ENCODE measurements at regions not wholly inside any gene's neighbourhood (a gene's known extent, or its start where the extent isn't known, plus 50 kb on each side); places are given as distances from the start of the nearest gene placed in this dataset.

DNA sequence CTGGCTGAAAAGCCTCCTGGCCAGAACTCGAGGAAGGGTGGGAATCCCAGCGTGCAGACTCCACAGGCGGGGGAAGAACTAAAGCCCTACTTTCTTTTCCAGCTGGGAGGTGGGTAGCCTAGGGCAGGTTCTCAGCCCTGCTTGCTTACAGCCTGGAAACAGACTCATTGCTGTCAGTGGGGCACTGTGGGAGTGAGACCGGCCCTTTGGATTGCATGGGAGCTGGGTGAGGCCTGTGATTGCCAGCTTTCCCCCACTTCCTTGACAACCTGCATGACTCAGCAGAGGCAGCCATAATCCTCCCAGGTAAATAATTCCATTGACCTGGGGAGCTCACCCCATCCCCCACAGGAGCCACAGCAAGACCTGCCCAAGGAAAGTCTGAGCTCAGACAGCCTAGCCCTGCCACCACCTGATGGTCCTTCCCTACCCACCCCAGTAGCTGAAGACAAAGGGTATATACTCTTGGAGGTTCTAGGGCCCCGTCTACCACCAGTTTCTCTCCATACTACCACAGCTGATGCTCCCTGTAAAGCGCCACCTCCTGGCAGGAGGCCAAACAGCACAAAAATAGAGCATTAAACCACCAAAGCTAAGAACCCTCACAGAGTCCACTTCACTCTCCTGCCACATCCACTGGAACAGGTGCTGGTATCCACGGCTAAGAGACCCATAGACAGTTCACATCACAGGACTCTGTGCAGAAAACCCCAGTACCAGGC is 294.1 kb downstream of the SEC23A start:
- TF ChIP-seq, protein P1, sequence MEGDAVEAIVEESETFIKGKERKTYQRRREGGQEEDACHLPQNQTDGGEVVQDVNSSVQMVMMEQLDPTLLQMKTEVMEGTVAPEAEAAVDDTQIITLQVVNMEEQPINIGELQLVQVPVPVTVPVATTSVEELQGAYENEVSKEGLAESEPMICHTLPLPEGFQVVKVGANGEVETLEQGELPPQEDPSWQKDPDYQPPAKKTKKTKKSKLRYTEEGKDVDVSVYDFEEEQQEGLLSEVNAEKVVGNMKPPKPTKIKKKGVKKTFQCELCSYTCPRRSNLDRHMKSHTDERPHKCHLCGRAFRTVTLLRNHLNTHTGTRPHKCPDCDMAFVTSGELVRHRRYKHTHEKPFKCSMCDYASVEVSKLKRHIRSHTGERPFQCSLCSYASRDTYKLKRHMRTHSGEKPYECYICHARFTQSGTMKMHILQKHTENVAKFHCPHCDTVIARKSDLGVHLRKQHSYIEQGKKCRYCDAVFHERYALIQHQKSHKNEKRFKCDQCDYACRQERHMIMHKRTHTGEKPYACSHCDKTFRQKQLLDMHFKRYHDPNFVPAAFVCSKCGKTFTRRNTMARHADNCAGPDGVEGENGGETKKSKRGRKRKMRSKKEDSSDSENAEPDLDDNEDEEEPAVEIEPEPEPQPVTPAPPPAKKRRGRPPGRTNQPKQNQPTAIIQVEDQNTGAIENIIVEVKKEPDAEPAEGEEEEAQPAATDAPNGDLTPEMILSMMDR (IDR thresholded peaks at IDR 0.05; ENCODE audit: insufficient read depth, low read length, missing control alignments), result no peak
- H3K4me3 ChIP-seq (ENCODE audit: low read depth, low read length), result no peak overlapping the region
- CTCF ChIA-PET, result no interaction called here
- POLR2A ChIA-PET, result no interaction called here
- no peak for DNase-seq (ENCODE audit: low read depth, low spot score)

DNA sequence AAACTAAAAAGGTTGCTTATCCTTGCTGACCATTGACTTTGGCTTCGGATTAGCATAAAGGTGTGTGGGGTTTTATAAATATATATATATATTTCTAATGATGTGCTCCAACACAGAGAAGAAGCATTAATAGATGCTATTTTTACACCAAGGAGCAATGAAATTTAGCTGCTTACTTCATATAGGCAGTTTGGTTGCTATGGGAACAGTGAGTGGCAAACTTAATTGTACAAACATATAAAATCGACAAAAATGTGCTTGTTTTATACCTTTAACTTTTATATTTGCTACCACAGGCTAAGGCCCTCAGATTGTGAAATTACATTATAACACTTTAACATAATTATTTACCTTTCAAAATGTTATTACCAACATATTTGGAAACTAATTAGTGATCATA is 303.4 kb downstream of the SEC23A start:
- TF ChIP-seq, protein P1 (IDR thresholded peaks at IDR 0.05; ENCODE audit: insufficient read depth, low read length, missing control alignments), result no peak
- POLR2A ChIA-PET, result no interaction called here
- H3K4me3 ChIP-seq (ENCODE audit: low read depth, low read length), result no peak overlapping the region
- CTCF ChIA-PET, result no interaction called here
- DNase-seq (ENCODE audit: low read depth, low spot score), result no peak

DNA sequence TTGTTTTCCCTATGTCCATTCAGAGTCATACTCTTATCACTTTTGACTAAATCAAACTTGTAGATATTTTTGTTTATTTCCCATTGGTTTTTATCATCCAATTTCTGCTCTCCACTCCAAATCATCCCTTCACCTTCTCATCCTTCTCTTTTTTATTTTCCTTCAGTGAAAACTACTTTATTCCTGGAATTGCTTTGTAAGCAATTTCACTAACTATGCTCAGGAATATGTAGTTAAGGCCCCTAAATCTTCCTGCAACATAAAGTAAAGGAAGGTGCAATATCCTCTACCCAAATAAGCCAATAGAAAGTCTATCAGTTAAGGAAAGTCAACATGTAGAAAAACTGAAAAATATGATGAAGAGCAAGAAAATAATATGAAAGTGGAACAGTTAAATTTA is 308.4 kb downstream of the SEC23A start:
- POLR2A ChIA-PET, result no interaction called here
- TF ChIP-seq, protein P1 (IDR thresholded peaks at IDR 0.05; ENCODE audit: insufficient read depth, low read length, missing control alignments), result no peak
- H3K4me3 ChIP-seq (ENCODE audit: low read depth, low read length), result no peak overlapping the region
- CTCF ChIA-PET, result no interaction called here
- no peak for DNase-seq (ENCODE audit: low read depth, low spot score)

DNA sequence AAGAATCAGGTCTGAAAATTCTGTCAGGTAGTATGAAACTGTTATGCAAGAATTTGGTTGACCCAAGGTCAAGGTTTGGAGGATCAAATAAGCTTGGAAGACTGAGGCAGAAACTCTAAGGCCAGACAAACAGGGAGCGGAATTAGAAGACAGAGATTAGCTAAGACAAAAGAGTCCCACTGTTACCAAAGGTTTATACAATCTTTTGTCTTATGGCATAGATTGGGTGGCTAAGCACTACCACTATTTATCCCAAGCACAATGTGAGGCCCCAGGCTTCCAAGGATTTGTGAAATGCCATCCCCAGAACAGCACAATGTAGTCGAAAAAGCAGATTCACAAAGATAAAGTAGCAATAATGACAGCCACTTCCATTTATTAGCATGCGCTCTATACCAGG is 311.2 kb downstream of the SEC23A start:
- no peak overlapping the region for H3K4me3 ChIP-seq (ENCODE audit: low read depth, low read length)
- POLR2A ChIA-PET, result no interaction called here
- CTCF ChIA-PET, result no interaction called here
- TF ChIP-seq, protein P1 (IDR thresholded peaks at IDR 0.05; ENCODE audit: insufficient read depth, low read length, missing control alignments), result no peak
- DNase-seq (ENCODE audit: low read depth, low spot score), result no peak

DNA sequence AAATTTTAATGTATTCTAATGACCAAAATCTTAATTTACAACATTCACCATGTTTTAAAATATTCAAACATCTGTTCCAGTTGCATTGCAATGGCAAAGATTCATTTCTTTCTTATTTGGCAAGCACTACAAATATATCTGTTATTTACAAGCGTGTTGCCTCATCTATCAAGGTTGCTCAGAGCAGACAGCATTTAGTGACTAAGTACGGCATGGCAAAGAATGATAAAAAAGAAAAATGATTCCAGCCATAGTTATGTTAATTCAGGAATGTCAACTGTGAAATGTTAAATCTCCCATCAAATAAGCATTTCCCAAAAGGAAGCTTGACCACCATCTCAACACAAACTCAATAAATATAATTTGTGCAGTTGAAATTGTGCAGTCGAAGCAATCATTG is 312.1 kb downstream of the SEC23A start:
- H3K4me3 ChIP-seq (ENCODE audit: low read depth, low read length), result no peak overlapping the region
- no peak for DNase-seq (ENCODE audit: low read depth, low spot score)
- TF ChIP-seq, protein P1 (IDR thresholded peaks at IDR 0.05; ENCODE audit: insufficient read depth, low read length, missing control alignments), result no peak
- ChIA-PET POLR2A (no interaction called here), CTCF (no interaction called here)

DNA sequence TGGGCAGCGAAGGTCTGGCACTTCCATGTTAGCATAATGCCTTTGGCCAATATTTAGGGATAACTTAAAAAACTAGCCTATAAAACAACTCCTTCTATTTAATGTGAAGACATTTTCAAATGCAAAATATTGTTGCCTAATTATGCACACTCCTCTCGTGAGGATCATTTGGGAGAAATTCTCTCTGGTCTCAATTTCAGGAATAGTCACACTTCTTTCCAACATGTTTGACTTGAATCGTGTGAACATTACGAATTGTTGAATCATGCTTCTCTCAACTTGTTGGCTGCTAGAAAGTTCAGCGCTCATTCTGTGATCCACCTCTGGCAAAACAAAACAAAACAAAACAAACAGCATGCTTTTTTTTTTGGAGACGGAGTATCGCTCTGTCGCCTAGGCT is 313.2 kb downstream of the SEC23A start:
- no peak overlapping the region for H3K4me3 ChIP-seq (ENCODE audit: low read depth, low read length)
- DNase-seq (ENCODE audit: low read depth, low spot score), result no peak
- ChIA-PET CTCF (no interaction called here), POLR2A (no interaction called here)
- TF ChIP-seq, protein P1 (IDR thresholded peaks at IDR 0.05; ENCODE audit: insufficient read depth, low read length, missing control alignments), result no peak
